T-helper 17 cell (primary cell): ENCODE measurements at regions not wholly inside any gene's neighbourhood (a gene's known extent, or its start where the extent isn't known, plus 50 kb on each side); places are given as distances from the start of the nearest gene placed in this dataset.
"Not testable (repeated sequence)": the region's sequence is repeated elsewhere in the genome, so short reads cannot be mapped to it uniquely, and the experiment has no call there.

Experiments
- ATAC-seq: fragments of 150-1000 bp; cut with Tn5 transposase; 2 replicates; pipeline ENCODE4 v1.10.0; 2021; ENCODE audit warnings: mild to moderate bottlenecking, moderate library complexity
- DNase-seq, 3 donors: peaks; one replicate each; pipeline versions ENCODE4 v3.0.0 to v3.0.0-alpha.2; 2020 to 2021
- H3K9me3 ChIP-seq: one replicate; pipeline ENCODE4 v1.7.0; 2013; ENCODE audit warnings: low read length, mild to moderate bottlenecking; ENCODE audit not compliant: control insufficient read depth, poor library complexity, severe bottlenecking
- H3K27ac Mint-ChIP-seq: one replicate; pipeline ENCODE4 v1.8.0; 2022; ENCODE audit warnings: mild to moderate bottlenecking, moderate library complexity, mixed read lengths
- H3K27me3 Mint-ChIP-seq: one replicate; pipeline ENCODE4 v1.8.0; 2022; ENCODE audit warnings: mixed read lengths
- H3K36me3 Mint-ChIP-seq: one replicate; pipeline ENCODE4 v1.8.0; 2022; ENCODE audit warnings: low read depth, mixed read lengths
- H3K4me1 Mint-ChIP-seq: one replicate; pipeline ENCODE4 v1.8.0; 2022; ENCODE audit warnings: mild to moderate bottlenecking, mixed read lengths
- H3K4me3 Mint-ChIP-seq: one replicate; pipeline ENCODE4 v1.8.0; 2022; ENCODE audit warnings: mild to moderate bottlenecking, moderate library complexity, mixed read lengths

GRCh38 chr3:87564438-87564837 lies 288.1 kb upstream of the POU1F1 start:
- Mint-ChIP-seq H3K27ac (no peak overlapping the region), H3K4me1 (no peaks in the 10 kb centered on the region), H3K4me3 (no peak overlapping the region), H3K27me3 (peaks cover 4% of the 10 kb centered on the region), H3K36me3 (no peaks in the 10 kb centered on the region)
- no peak for ATAC-seq
- DNase-seq = no peak
- H3K9me3 ChIP-seq = no peaks in the 10 kb centered on the region

GRCh38 chr3:87563712-87564111 lies 287.3 kb upstream of the POU1F1 start:
- Mint-ChIP-seq H3K4me3 (no peak overlapping the region), H3K27me3 (peaks cover 4% of the 10 kb centered on the region), H3K27ac (no peak overlapping the region), H3K36me3 (no peaks in the 10 kb centered on the region), H3K4me1 (no peaks in the 10 kb centered on the region)
- DNase-seq (no peak), ATAC-seq (no peak)
- H3K9me3 ChIP-seq = no peaks in the 10 kb centered on the region

- no peaks in the 10 kb centered on the region for H3K4me1 Mint-ChIP-seq
- H3K27ac Mint-ChIP-seq = no peak overlapping the region
- H3K27me3 Mint-ChIP-seq = peaks cover 4% of the 10 kb centered on the region
- H3K36me3 Mint-ChIP-seq = no peaks in the 10 kb centered on the region
- DNase-seq (no peak), ATAC-seq (no peak)
- H3K4me3 Mint-ChIP-seq = no peak overlapping the region
- no peaks in the 10 kb centered on the region for H3K9me3 ChIP-seq
These were observed 282.1 kb upstream of the POU1F1 start for GRCh38 chr3:87558492-87558891.

GRCh38 chr3:87555290-87555689 lies 278.9 kb upstream of the POU1F1 start:
- Mint-ChIP-seq H3K36me3 (no peaks in the 10 kb centered on the region), H3K4me3 (no peak overlapping the region), H3K27me3 (no peaks in the 10 kb centered on the region), H3K27ac (no peak overlapping the region), H3K4me1 (no peaks in the 10 kb centered on the region)
- no peaks in the 10 kb centered on the region for H3K9me3 ChIP-seq
- ATAC-seq = no peak
- DNase-seq = no peak

- H3K36me3 Mint-ChIP-seq = no peaks in the 10 kb centered on the region
- H3K27ac Mint-ChIP-seq = no peak overlapping the region
- H3K4me3 Mint-ChIP-seq = no peak overlapping the region
- no peaks in the 10 kb centered on the region for H3K27me3 Mint-ChIP-seq
- ATAC-seq (no peak), DNase-seq (no peak)
- H3K4me1 Mint-ChIP-seq = no peaks in the 10 kb centered on the region
- no peaks in the 10 kb centered on the region for H3K9me3 ChIP-seq
These were observed 276.7 kb upstream of the POU1F1 start for GRCh38 chr3:87553058-87553457.

- DNase-seq (no peak), ATAC-seq (no peak)
- H3K9me3 ChIP-seq = no peaks in the 10 kb centered on the region
- no peaks in the 10 kb centered on the region for H3K36me3 Mint-ChIP-seq
- H3K4me1 Mint-ChIP-seq = no peaks in the 10 kb centered on the region
- peaks cover 6% of the 10 kb centered on the region for H3K27me3 Mint-ChIP-seq
- no peak overlapping the region for H3K4me3 Mint-ChIP-seq
- no peak overlapping the region for H3K27ac Mint-ChIP-seq
These were observed 274.5 kb upstream of the POU1F1 start for GRCh38 chr3:87550892-87551291.

GRCh38 chr3:87549208-87549607 lies 272.8 kb upstream of the POU1F1 start:
- no peak overlapping the region for H3K4me3 Mint-ChIP-seq
- no peaks in the 10 kb centered on the region for H3K36me3 Mint-ChIP-seq
- no peaks in the 10 kb centered on the region for H3K9me3 ChIP-seq
- no peak overlapping the region for H3K27ac Mint-ChIP-seq
- peaks cover 8% of the 10 kb centered on the region for H3K27me3 Mint-ChIP-seq
- no peak for ATAC-seq
- DNase-seq = no peak
- H3K4me1 Mint-ChIP-seq = no peaks in the 10 kb centered on the region

GRCh38 chr3:87548271-87548670 lies 271.9 kb upstream of the POU1F1 start:
- ATAC-seq = no peak
- no peaks in the 10 kb centered on the region for H3K36me3 Mint-ChIP-seq
- no peaks in the 10 kb centered on the region for H3K9me3 ChIP-seq
- no peaks in the 10 kb centered on the region for H3K4me1 Mint-ChIP-seq
- peaks cover 8% of the 10 kb centered on the region for H3K27me3 Mint-ChIP-seq
- H3K4me3 Mint-ChIP-seq = no peak overlapping the region
- H3K27ac Mint-ChIP-seq = no peak overlapping the region
- DNase-seq = no peak

GRCh38 chr3:87546216-87546615 lies 269.8 kb upstream of the POU1F1 start:
- no peak for ATAC-seq
- no peaks in the 10 kb centered on the region for H3K36me3 Mint-ChIP-seq
- H3K4me1 Mint-ChIP-seq = no peaks in the 10 kb centered on the region
- no peaks in the 10 kb centered on the region for H3K9me3 ChIP-seq
- peaks cover 8% of the 10 kb centered on the region for H3K27me3 Mint-ChIP-seq
- no peak overlapping the region for H3K27ac Mint-ChIP-seq
- no peak for DNase-seq
- no peak overlapping the region for H3K4me3 Mint-ChIP-seq

- not testable (repeated sequence) for ATAC-seq, H3K36me3 Mint-ChIP-seq, H3K27me3 Mint-ChIP-seq, DNase-seq, H3K4me1 Mint-ChIP-seq, H3K9me3 ChIP-seq, H3K4me3 Mint-ChIP-seq, H3K27ac Mint-ChIP-seq
These were observed 267.0 kb upstream of the POU1F1 start for GRCh38 chr3:87543408-87543807.

GRCh38 chr3:87541723-87542122 lies 265.3 kb upstream of the POU1F1 start:
- H3K36me3 Mint-ChIP-seq = no peaks in the 10 kb centered on the region
- H3K4me1 Mint-ChIP-seq = no peaks in the 10 kb centered on the region
- peaks cover 8% of the 10 kb centered on the region for H3K27me3 Mint-ChIP-seq
- DNase-seq (no peak), ATAC-seq (no peak)
- H3K4me3 Mint-ChIP-seq = no peak overlapping the region
- no peaks in the 10 kb centered on the region for H3K9me3 ChIP-seq
- no peak overlapping the region for H3K27ac Mint-ChIP-seq

- not testable (repeated sequence) for H3K36me3 Mint-ChIP-seq, H3K27ac Mint-ChIP-seq, H3K4me3 Mint-ChIP-seq, H3K4me1 Mint-ChIP-seq, DNase-seq, H3K27me3 Mint-ChIP-seq, H3K9me3 ChIP-seq, ATAC-seq
These were observed 262.3 kb upstream of the POU1F1 start for GRCh38 chr3:87538722-87539121.

GRCh38 chr3:87509401-87509800 lies 233.0 kb upstream of the POU1F1 start:
- ATAC-seq (no peak), DNase-seq (no peak)
- Mint-ChIP-seq H3K27ac (no peak overlapping the region), H3K4me3 (no peak overlapping the region), H3K27me3 (no peaks in the 10 kb centered on the region), H3K4me1 (no peaks in the 10 kb centered on the region), H3K36me3 (no peaks in the 10 kb centered on the region)
- no peaks in the 10 kb centered on the region for H3K9me3 ChIP-seq

GRCh38 chr3:87508921-87509320 lies 232.5 kb upstream of the POU1F1 start:
- Mint-ChIP-seq H3K4me3 (no peak overlapping the region), H3K27me3 (no peaks in the 10 kb centered on the region), H3K4me1 (no peaks in the 10 kb centered on the region), H3K27ac (no peak overlapping the region), H3K36me3 (no peaks in the 10 kb centered on the region)
- no peaks in the 10 kb centered on the region for H3K9me3 ChIP-seq
- ATAC-seq (no peak), DNase-seq (no peak)

GRCh38 chr3:87507753-87508152 lies 231.4 kb upstream of the POU1F1 start:
- ATAC-seq (no peak), DNase-seq (no peak)
- no peak overlapping the region for H3K4me3 Mint-ChIP-seq
- no peaks in the 10 kb centered on the region for H3K27me3 Mint-ChIP-seq
- H3K27ac Mint-ChIP-seq = no peak overlapping the region
- no peaks in the 10 kb centered on the region for H3K4me1 Mint-ChIP-seq
- no peaks in the 10 kb centered on the region for H3K36me3 Mint-ChIP-seq
- no peaks in the 10 kb centered on the region for H3K9me3 ChIP-seq
